Keratinocyte (primary cell): ENCODE measurements at regions not wholly inside any gene's neighbourhood (a gene's known extent, or its start where the extent isn't known, plus 50 kb on each side); places are given as distances from the start of the nearest gene placed in this dataset.

Source experiments
- DNase-seq: peaks from one replicate; pipeline ENCODE4 v3.0.0-alpha.2; 2011; ENCODE audit warnings: low read depth, missing footprints, low spot score
- FAIRE-seq: peaks from 2 replicates; lab custom pipeline; 2011; peaks lifted over from hg19 to GRCh38; lab: Jason Lieb, UNC
- H2AFZ ChIP-seq: 2 replicates; pipeline ENCODE4 v1.6.0; 2012; ENCODE audit warnings: low read length, control low read depth, inconsistent platforms; ENCODE audit not compliant: control insufficient read depth
- H3K27ac ChIP-seq: 2 replicates; pipeline ENCODE4 v1.5.1; 2011; ENCODE audit warnings: low read length; ENCODE audit not compliant: control insufficient read depth, insufficient read depth
- H3K27me3 ChIP-seq: 3 replicates; pipeline ENCODE4 v1.6.0; 2011; ENCODE audit warnings: low read length; ENCODE audit not compliant: control insufficient read depth, insufficient read depth; ENCODE audit errors: extremely low read depth
- H3K36me3 ChIP-seq, 2 experiments: 2 replicates in 1 of 2; 3 replicates in 1 of 2; pipeline ENCODE4 v1.5.1; 2011; ENCODE audit warnings: low read length in 2 of 2, mild to moderate bottlenecking in 1 of 2; ENCODE audit not compliant: control insufficient read depth in 2 of 2, insufficient read depth in 2 of 2; ENCODE audit errors: extremely low read depth in 1 of 2
- H3K4me1 ChIP-seq: 3 replicates; pipeline ENCODE4 v1.5.1; 2011; ENCODE audit warnings: low read length; ENCODE audit not compliant: control insufficient read depth, insufficient read depth; ENCODE audit errors: extremely low read depth
- H3K4me2 ChIP-seq: 3 replicates; pipeline ENCODE4 v1.6.0; 2011; ENCODE audit warnings: low read depth, low read length; ENCODE audit not compliant: control insufficient read depth, insufficient read depth; ENCODE audit errors: extremely low read depth
- H3K4me3 ChIP-seq, 3 experiments: fragments of 200-600 bp in 1 of 3; sonication (generic) in 1 of 3; 2 replicates in 2 of 3; 3 replicates in 1 of 3; pipeline ENCODE4 v1.5.1; 2011 to 2016; ENCODE audit warnings: low read length in 3 of 3, mild to moderate bottlenecking in 3 of 3, control low read depth in 2 of 3, inconsistent platforms in 1 of 3, low read depth in 1 of 3, mixed read lengths in 1 of 3, mixed run types in 1 of 3, moderate library complexity in 1 of 3; ENCODE audit not compliant: control insufficient read depth in 2 of 3, insufficient read depth in 2 of 3; ENCODE audit errors: extremely low read depth in 1 of 3
- H3K79me2 ChIP-seq: 2 replicates; pipeline ENCODE4 v1.6.0; 2012; ENCODE audit warnings: low read length; ENCODE audit not compliant: control insufficient read depth, insufficient read depth
- H3K9ac ChIP-seq: 3 replicates; pipeline ENCODE4 v1.6.0; 2011; ENCODE audit warnings: low read length; ENCODE audit not compliant: control insufficient read depth, insufficient read depth; ENCODE audit errors: extremely low read depth
- H3K9me1 ChIP-seq: 3 replicates; pipeline ENCODE4 v1.6.0; 2011; ENCODE audit warnings: low read length; ENCODE audit not compliant: control insufficient read depth, insufficient read depth; ENCODE audit errors: extremely low read depth
- H3K9me3 ChIP-seq: 2 replicates; pipeline ENCODE4 v1.5.1; 2012; ENCODE audit warnings: low read depth, low read length; ENCODE audit not compliant: control insufficient read depth
- H4K20me1 ChIP-seq: 3 replicates; pipeline ENCODE4 v1.6.0; 2011; ENCODE audit warnings: low read length; ENCODE audit not compliant: control insufficient read depth, insufficient read depth; ENCODE audit errors: extremely low read depth
- EZH2 ChIP-seq: IDR thresholded peaks from one replicate; pipeline ENCODE4 v1.6.1; 2012; ENCODE audit warnings: inconsistent platforms, mild to moderate bottlenecking, low read length, moderate library complexity
- dilution Hi-C: fragments of 300-500 bp; cut with MboI; formaldehyde crosslinking; loops from one replicate; pipeline ENCODE4 v1.7.0; 2020; ENCODE audit warnings: low sequenced_read_pairs; ENCODE audit not compliant: extremely low pct_ligation_motif_present
- TF ChIP-seq, protein P1 (sequence below), 3 experiments: IDR thresholded peaks in 1 of 3; conservative IDR thresholded peaks in 1 of 3; optimal IDR thresholded peaks in 1 of 3; 2 replicates in 2 of 3; 3 replicates in 1 of 3; pipeline versions ENCODE3 to v1.5.1; 2011; ENCODE audit warnings: low read length in 3 of 3, mild to moderate bottlenecking in 3 of 3, moderate library complexity in 2 of 3, control low read depth in 1 of 3, inconsistent platforms in 1 of 3; ENCODE audit not compliant: insufficient read depth in 2 of 3; ENCODE audit errors: extremely low read depth in 1 of 3

- Histone ChIP-seq H3K4me2 (no peak overlapping the region), H3K9me3 (no peaks in the 10 kb centered on the region), H3K36me3 (no peaks in the 10 kb centered on the region), H3K27ac (no peak overlapping the region), H3K9ac (no peak overlapping the region), H3K79me2 (no peaks in the 10 kb centered on the region), H3K27me3 (no peaks in the 10 kb centered on the region), H4K20me1 (no peaks in the 10 kb centered on the region), H3K9me1 (no peaks in the 10 kb centered on the region), H3K4me3 (no peak overlapping the region), H2AFZ (peak overlapping the region; percentile 2), H3K4me1 (peaks cover 34% of the 10 kb centered on the region)
- FAIRE-seq, result no peak
- no peak for DNase-seq
- dilution Hi-C loops, result no loop called here
- no peak for TF ChIP-seq EZH2
These were observed 127.4 kb downstream of the ADSS2 start for GRCh38 chr1:244324176-244324883.

GRCh38 chr1:244325056-244325758 lies 126.5 kb downstream of the ADSS2 start:
- FAIRE-seq, result no peak
- Histone ChIP-seq H3K9ac (no peak overlapping the region), H3K4me1 (peaks cover 28% of the 10 kb centered on the region), H3K27ac (no peak overlapping the region), H3K4me3 (no peak overlapping the region), H3K9me3 (no peaks in the 10 kb centered on the region), H3K27me3 (no peaks in the 10 kb centered on the region), H3K4me2 (no peak overlapping the region), H3K9me1 (no peaks in the 10 kb centered on the region), H2AFZ (peak overlapping the region; percentile 26), H4K20me1 (no peaks in the 10 kb centered on the region), H3K36me3 (no peaks in the 10 kb centered on the region), H3K79me2 (no peaks in the 10 kb centered on the region)
- no peak for DNase-seq
- dilution Hi-C loops, result no loop called here
- TF ChIP-seq EZH2, result no peak
- TF ChIP-seq, protein P1, sequence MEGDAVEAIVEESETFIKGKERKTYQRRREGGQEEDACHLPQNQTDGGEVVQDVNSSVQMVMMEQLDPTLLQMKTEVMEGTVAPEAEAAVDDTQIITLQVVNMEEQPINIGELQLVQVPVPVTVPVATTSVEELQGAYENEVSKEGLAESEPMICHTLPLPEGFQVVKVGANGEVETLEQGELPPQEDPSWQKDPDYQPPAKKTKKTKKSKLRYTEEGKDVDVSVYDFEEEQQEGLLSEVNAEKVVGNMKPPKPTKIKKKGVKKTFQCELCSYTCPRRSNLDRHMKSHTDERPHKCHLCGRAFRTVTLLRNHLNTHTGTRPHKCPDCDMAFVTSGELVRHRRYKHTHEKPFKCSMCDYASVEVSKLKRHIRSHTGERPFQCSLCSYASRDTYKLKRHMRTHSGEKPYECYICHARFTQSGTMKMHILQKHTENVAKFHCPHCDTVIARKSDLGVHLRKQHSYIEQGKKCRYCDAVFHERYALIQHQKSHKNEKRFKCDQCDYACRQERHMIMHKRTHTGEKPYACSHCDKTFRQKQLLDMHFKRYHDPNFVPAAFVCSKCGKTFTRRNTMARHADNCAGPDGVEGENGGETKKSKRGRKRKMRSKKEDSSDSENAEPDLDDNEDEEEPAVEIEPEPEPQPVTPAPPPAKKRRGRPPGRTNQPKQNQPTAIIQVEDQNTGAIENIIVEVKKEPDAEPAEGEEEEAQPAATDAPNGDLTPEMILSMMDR (optimal IDR thresholded peaks at IDR 0.05 in 1 of 3, IDR thresholded peaks at IDR 0.05 in 1 of 3, conservative IDR thresholded peaks at IDR 0.05 in 1 of 3; ENCODE audit: extremely low read depth in 1 of 3, insufficient read depth in 2 of 3, low read length in 3 of 3), result no peak
